ENCODE measurements at regions not wholly inside any gene's neighbourhood (a gene's known extent, or its start where the extent isn't known, plus 50 kb on each side); places are given as distances from the start of the nearest gene placed in this dataset.
A peak's percentile ranks its signal among the peaks of the same experiment; 100 is the strongest.

- no peak for DNase-seq (ENCODE audit: low spot score)
- Histone ChIP-seq H2AFZ (ENCODE audit: low read length) (no peak overlapping the region), H3K4me2 (ENCODE audit: low read depth, low read length) (no peak overlapping the region), H3K27me3 (ENCODE audit: control insufficient read depth in 1 of 2, insufficient read depth in 2 of 2, low read length in 2 of 2) (no peaks in the 10 kb centered on the region), H3K27ac (ENCODE audit: extremely low read length, insufficient read depth, low read length) (no peak overlapping the region), H3K9ac (ENCODE audit: insufficient read depth, low read depth, low read length) (no peak overlapping the region), H3K36me3 (replicated peaks in 1 of 2; ENCODE audit: control insufficient read depth in 1 of 2, insufficient read depth in 2 of 2, low read length in 2 of 2) (no peaks in the 10 kb centered on the region), H3K4me1 (ENCODE audit: insufficient read depth, low read length) (no peaks in the 10 kb centered on the region), H4K20me1 (ENCODE audit: insufficient read depth, low read length) (no peaks in the 10 kb centered on the region), H3K79me2 (ENCODE audit: insufficient read depth, low read length) (no peaks in the 10 kb centered on the region), H3K9me3 (ENCODE audit: low read length) (peaks cover 81% of the 10 kb centered on the region), H3K4me3 (replicated peaks in 1 of 3; ENCODE audit: insufficient read depth in 1 of 3, low read depth in 2 of 3, low read length in 3 of 3) (no peak overlapping the region)
- TF ChIP-seq ZNF446 (CRISPR knock-in tag; IDR thresholded peaks at IDR 0.05) = no peak
- peak; percentile 59 for TF ChIP-seq ZFP36 (IDR thresholded peaks at IDR 0.05; ENCODE audit: borderline replicate concordance, low read depth, low read length, partially characterized antibody)
- no peak for TF ChIP-seq HMGXB3 (CRISPR knock-in tag; IDR thresholded peaks at IDR 0.05; ENCODE audit: borderline replicate concordance)
- no peak for TF ChIP-seq MIXL1 (CRISPR knock-in tag; IDR thresholded peaks at IDR 0.05)
- no peak for TF ChIP-seq ZNF709 (CRISPR knock-in tag; IDR thresholded peaks at IDR 0.05)
- no peak for TF ChIP-seq MXI1 (IDR thresholded peaks at IDR 0.05; ENCODE audit: borderline replicate concordance, low read depth, low read length)
- POLR2A ChIA-PET = no interaction called here
- 0% methylated on average over 1 of the region's 1 CpG for WGBS (ENCODE audit: low lambda C conversion rate)
- intact Hi-C loops (cut with micrococcal nuclease; ENCODE audit: unreplicated experiment) (no loop called here), in situ Hi-C loops (cut with HindIII; ENCODE audit: extremely low pct_ligation_motif_present, low pct_unique_long_range_greater_than_20kb) (no loop called here)
- CTCF ChIA-PET (ENCODE audit: low intra/inter-chr PET ratio, low total read pairs) = no interaction called here
- no TSS peak for BruUV-seq (replicated peaks)
- ATAC-seq = no peak
- no peak for FAIRE-seq
Observed at GRCh38 chr7:53340220-53340619, 304.8 kb downstream of the POM121L12 start.

Measured in HepG2 (cell line).